ENCODE measurements at regions not wholly inside any gene's neighbourhood (a gene's known extent, or its start where the extent isn't known, plus 50 kb on each side); places are given as distances from the start of the nearest gene placed in this dataset.
A peak's percentile ranks its signal among the peaks of the same experiment; 100 is the strongest.
"Not testable (repeated sequence)": the region's sequence is repeated elsewhere in the genome, so short reads cannot be mapped to it uniquely, and the experiment has no call there.

DNA sequence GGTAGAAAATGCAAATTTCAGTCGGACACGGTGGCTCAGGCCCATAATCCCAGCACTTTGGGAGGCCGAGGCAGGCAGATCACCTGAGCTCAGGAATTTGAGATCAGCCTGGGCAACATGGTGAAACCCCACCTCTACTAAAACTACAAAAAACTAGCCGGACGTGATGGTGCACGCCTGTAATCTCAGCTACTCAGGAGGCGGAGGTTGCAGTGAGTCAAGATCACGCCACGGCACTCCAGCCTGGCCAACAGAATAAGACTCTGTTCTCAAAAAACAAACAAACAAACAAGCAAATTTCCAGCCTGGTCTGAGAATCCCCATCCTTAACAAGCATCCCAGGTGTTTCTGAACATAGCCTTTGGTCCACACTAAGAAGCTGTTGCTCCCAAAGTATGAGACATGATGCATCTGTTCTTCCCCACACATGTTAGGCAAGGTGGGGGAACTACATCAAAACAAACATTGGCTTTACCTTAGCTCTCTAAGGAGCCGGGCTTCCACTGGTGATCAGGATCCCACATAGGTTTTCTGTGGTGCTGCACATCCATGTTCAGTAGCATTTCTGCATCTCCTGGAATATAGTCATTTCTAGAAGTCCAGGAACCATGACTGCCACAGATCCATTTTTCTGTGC lies 92.5 kb upstream of the DMRT1 start:
- no peak for DNase-seq

DNA sequence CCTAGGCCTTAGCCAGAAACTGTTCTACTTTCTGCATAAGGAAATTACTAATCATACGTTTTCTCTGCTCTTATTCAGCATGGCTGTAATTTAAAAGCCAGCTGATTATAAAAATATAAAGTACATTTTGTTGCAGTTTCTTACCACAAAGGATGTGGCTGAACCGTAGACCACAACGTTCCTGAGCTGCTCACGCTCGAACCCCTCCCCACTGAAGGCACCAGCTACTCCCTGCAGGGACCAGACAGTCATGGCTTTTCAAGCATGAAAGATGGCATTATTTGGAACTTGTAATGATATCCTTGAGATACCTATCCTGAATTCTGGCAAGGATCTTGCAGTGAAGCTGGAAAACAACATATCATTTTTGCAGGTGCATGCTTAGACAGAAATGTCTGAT lies 91.8 kb upstream of the DMRT1 start:
- peak; percentile 23 for DNase-seq

DNA sequence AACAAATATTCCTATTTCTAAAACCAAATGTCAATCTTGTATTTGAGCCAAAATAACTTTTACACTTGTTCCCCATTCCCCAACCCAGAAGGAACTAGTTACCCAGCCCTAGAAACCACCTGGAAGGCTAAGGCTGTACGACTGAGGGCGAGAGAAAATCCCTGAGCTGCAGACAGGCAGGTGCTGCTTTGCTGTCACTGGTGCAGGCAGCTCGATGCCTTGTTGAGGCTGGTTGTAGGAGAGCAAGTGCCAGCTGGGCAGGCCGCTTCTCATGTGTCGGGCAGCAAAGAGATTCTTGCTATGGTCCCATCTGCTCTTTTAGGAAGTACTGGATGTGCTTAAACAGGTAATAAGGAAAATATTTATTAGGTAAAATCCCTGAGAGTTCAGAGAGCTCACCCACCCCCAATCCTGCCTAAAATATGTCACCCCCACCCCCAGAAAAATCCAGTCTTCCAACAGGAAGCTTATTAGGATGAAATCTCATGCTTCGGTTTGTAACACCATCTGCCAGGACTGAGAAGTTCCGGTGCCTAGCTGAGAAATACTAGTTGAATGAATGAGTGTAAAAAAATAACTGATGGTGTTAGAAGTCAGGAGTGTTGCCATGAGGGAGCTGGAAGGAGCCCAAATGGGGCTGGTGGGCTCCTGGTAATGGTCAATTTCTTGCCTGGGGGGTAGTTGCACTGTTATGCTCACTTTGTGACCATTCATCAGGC lies 91.1 kb upstream of the DMRT1 start:
- no peak for DNase-seq

DNA sequence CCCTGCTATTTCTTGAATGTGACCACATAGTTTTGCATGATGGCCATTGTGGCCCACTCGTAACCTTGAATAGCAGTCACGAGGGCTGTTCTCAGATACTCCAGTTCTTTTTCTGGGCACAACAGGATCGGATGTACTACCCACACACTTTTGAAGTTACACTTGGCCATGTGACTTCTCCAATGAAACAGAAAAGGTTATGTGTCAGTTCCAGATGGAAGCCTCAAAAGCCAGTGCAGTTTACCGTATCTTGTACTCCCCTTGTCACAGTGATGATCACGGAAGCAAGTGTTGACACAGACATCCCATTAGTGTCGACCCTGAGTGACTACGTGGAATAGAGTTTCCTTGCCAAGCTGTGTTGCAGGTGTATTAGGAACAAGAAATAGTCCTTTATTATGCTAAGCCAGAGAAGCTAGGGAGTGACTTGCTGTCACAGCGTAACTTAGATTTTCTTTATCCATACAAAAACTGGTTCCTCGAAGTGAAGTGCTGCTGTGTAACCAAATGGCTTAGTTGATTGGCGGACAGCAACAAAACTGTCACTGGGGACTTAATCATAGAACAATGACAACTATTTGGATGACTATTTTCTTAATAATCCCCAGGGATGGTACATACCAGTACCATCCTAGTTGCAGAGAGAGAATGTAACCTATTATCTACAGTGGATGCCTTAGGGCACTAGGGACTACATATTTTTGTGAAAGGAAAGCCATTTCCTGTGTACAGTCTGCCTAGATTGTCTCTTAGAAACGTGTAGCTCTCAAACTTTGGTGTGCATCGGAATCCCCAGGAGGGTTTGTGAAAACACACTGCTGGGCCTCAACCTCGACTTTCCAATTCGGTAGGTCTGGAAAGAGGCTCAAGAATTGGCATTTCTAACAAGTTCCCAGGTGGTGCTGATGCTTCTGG lies 90.1 kb upstream of the DMRT1 start:
- no peak for DNase-seq

DNA sequence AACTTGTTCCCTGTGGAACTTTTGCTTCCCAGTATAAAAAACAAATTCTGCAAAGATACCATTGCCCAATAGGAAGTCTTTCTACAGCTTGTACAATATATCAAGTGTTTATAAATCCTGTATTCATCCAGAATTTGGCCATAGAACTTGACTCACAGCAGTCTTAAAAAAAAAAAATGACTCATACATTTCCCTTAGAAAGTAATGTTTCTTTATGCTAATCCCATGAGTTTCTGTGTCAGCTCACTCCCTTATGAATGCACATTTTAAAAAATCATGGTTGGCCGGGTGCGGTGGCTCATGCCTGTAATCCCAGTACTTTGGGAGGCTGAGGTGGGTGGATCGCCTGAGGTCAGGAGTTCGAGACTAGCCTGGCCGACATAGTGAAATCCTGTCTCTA lies 89.3 kb upstream of the DMRT1 start:
- DNase-seq: no peak

DNA sequence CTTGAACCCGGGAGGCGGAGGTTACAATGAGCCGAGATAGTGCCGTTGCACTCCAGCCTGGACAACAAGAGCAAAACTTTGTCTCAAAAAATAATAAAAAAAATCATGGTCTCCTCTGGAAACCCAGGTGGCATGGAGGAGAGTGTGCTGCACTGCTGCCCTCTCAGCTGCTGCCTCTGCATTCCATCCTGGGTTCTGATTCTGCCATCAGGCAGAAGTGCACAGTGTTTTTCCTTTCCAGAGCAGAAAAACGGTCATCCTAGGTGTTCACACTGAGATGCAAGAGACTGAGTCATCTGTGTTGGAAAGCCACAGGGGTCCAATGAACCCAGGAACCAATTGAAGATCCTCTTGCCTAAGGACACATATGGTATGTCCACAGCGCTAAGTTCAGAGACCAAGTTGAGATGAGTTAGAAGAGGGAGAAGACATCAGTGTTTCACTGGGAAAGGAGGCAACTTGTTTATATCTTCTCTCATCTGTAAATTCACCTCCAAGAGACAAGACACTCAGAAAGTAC lies 88.8 kb upstream of the DMRT1 start:
- no peak for DNase-seq

DNA sequence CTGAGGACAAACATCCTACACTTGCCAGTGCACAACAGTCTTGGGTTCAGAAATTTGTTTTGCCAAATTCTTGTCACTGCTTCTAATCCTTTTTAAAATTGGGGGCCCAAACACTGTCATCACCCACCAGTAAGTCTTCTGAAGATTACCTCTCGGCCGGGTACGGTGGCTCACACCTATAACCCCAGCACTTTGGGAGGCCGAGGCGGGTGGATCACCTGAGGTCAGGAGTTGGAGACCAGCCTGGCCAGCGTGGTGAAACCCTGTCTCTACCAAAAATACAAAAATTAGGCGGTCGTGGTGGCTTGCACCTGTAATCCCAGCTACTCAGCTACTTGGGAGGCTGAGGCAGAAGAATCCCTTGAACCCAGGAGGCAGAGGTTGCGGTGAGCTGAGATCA lies 87.8 kb upstream of the DMRT1 start:
- not testable (repeated sequence) for DNase-seq

DNA sequence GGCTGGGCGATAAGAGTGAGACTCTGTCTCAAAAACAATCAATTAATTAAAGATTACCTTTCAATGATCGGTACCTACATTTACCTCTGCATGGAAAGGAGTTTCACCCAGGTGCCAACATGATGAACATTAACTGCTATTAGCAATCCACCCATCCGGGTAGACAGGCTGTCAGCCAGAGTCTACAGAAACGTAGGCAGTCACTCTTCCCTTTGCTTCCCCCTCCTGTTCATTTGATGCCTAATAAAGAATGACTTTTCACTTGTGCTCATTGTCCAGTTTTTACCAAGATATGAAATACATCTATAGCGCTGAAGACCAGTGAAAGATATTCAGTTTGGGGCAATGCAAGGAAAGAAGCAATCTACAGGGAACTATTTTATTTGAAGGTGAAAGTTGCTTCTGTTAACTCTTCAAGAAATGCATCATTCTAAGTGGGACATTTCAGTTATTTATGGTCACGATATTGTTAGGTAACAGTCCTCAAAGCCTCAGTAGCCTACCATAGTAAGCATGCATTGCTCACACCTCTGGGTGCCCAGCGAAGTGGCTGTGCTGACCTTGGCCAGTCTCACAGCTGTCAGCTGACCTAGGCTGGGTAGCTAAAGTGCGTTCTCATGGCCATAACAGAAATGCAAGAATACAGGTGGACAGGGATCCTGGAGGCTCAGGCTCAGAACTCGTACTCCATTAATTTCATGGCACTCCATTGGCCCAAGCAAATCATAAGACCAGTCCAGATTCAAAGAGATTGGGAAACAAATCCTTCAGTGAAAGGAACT lies 87.2 kb upstream of the DMRT1 start:
- no peak for DNase-seq

DNA sequence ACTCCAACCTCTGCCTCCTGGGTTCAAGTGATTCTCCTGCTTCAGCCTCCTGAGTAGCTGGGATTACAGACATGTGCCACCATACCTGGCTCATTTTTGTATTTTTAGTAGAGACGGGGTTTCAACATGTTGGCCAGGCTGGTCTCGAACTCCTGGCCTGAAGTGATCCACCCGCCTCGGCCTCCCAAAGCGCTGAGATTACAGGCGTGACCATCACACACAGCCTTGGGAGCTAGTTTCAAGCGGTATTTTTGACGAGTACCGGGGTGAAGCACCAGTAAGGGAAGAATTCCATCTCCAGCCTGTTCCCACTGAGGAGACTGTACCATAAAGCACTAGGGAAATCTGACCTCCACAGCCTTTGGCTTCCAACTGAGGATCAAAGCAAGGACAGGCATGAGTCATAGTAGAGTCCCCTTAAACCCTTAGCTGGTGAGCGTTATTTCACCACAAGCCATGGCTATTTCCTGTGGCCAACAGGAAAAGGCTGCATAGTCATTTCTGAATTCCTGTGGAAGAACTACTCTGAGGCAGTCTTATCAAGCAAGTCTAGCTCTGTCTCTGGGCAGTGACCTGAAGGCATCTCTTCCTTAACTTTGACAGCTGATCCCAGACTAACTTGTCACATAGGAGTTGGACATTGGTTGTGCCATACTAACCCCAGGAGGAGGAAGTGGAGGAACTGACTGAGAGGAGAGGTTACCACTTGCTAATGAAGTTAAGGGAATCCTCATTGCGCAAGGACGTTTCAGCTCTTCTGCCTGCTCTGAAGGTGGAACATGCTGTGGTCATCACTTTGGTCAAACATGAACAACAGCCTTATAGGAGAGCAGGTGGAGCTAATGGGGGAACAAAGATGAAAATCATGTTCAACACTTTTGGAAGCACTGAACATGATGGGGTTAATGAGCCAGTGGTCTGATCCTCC lies 85.8 kb upstream of the DMRT1 start:
- DNase-seq: no peak

DNA sequence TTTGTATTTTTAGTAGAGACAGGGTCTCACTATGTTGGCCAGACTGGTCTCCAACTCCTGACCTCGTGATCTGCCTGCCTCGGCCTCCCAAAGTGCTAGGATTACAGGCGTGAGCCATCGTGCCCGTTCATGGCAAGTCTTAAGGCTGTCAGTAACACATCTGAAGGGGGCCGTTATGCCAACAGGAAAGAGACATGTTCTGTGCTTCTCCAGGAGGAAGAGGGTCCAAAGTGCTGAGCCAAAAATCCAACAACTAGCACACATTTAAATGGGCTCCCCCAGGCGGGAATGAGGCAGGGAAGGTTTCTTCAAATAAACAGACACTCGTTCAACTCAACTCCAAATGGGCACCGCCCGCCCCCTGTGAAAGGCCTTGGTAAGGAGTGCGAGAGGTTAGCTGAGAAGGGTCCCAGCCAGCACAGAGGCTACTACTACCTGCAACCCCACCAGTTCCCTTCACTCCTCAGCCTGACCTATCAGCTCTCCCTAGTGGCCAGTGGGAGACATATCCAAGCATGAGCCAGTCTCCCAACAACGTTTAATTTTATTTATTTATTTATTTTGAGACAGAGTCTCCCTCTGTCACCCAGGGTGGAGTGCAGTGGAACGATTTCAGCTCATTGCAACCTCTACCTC lies 84.1 kb upstream of the DMRT1 start:
- DNase-seq: peak; percentile 9

DNA sequence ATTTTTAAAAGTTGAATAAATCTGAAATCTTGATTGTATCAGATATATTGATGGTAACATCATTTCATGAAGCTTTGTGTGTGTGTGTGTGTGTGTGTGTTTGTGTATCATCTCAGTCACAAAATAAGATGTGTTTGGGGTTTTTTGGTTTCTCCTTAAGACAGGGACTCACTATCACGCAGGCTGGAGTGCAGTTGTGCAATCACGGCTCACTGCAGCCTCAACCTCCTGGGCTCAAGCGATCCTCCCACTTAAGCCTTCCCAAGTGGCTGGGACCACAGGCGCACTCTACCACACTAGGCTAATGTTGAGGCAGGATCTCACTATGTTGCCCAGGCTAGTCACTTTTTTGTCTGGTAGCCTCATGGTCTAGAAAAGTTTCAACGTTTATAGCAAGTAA lies 83.4 kb upstream of the DMRT1 start:
- DNase-seq: no peak

DNA sequence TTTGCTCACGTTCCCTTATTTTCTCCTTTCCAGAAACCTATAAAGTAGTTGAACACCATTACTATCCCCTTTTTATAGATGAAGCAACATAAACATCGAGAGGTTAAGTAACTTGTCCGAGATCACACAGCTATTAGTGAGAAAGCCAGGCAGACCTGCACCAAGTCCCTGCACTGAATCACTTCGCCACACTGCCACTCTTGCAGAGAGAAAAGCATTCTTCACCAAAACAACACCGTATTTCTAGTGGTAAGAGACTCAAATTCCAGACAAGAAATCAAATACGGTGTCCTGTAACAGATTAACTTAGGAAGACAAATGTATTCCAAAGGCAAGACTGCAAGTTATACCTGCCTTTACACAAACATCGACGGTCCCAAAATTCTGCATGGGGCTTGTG lies 82.0 kb upstream of the DMRT1 start:
- no peak for DNase-seq

DNA sequence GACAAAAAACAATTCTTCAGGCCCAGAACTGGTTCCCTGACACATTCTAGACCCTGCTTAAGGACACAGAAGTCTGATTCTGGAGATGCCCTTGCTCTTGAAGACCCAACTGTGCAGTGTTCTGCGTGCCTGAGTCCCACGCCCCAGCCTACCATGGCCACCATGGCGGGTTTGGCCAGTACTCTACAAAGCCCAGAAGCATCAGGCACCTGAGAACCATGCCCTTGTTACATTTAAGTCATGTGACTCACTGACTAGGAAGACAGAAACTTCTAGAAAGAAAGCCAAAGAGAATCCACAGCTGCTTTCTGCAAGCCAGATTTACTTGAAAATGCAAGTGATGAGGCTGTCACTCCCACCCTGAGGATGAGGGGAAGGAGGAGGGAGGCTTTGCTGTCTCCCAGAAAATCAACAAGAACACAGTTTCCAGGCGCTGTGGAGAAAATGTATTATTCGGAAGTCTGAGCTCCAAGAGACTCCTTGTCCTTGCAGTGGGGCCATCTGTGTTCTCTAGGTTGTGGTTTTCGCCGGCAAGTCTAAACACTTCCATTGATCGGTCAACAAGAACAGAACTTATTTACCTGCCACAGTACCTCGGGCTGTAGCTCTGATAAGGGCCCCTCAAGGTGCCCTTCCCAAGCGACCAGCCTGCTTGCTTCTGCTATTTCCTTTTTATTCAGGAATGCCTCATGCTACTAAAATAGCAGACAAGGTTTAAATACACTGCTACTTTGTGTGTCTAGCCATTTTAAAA lies 81.3 kb upstream of the DMRT1 start:
- no peak for DNase-seq

DNA sequence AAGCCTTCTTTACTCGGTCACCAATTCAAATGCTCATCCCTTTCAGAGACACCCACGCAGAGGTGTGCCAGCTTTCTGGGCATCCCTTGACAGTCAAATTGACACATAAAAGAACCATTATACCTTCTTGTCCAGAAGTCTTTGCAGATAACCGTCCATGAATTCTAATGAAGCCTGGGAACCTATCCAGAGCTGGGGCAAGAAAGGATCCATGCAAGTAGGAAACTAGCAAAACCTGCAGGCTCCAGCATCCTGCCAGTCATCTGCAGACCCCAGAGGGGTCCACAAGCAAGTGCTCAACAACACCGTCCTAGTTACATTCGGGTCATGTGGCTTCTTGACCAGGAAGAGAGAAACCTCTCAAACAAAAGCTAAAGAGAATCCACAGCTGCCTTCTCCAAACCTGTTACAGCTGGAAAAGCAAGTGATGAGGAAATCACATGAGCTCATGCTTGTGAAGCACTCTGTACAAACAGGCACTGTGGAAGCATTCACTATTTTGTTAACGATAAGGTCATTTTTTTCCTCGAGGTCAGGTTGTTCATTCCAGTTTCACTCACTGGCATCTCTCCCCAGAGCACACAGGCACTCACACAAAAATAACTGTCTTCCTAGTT lies 80.2 kb upstream of the DMRT1 start:
- DNase-seq: no peak

DNA sequence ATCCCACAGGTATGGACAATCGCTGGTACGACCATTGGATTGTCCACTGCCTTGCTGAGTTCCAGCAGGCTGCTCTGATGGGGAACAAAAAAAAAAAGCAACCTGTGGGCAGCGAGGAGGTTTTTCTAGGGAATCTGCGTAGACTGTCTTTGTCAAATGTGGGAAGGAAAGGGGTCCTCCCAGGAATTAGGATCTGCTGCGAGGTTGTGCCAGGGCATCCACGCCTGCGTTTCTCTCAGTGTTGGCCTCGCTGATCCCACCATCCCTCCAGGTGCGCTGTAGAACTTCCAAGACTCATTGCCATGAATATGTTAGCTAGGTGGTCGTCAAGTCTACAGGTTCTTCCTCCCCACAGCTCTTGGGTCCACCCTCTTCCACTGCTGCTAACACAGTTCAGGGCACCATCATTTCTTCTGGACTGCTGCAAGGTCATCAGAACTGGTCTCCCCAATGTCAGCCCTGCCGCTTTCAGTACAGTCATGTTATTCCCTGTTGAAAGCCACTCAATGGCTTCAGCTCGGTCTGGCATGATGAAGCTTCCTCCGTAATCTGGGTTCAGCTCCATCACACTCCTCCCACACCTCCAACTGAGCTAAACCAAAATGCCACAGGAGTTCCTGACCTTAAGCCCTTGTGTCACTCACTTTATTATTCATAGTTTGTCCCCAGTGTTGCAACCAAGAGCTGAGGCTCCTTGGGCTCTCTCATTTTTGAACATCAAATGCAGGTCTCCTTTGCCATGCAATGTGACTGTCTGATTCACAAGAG lies 79.5 kb upstream of the DMRT1 start:
- no peak for DNase-seq

DNA sequence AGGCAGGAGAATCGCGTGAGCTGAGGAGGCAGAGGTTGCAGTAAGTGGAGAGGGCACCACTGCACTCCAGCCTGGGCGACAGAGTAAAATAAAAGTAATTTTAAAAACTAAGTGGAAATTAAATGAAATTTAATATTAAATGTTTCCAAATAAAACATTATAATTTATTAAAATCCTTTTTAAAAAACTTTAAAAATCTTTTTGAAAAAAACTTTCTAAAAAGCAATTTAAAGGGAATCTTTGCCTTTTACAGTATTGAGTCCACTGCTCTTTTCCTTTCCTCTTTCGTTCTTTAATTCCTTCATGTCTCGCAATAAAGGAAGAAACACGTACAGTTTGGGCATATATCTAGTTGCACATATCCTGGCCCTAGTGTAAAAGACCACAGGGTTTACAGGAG lies 77.8 kb upstream of the DMRT1 start:
- DNase-seq: no peak

DNA sequence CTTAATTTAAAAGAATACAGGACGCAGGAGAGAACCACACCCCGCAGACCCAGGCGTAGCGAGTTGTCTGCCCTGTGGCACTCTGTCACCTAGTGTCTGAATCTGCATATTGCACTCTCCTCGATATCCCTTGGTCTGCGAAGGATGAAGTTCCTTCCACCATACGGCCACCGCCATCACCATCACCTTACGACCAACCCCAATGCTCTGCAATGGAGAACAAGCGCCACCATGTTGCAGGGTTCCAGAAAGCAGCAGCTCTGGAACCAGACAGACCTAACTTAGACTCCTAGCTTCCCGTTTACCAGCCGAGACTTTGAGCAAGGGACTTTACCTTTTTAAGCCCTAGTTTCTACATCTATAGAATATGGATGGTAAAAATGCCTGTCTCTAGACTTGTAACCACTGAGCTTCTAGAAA lies 77.4 kb upstream of the DMRT1 start:
- DNase-seq: peak; percentile 25

DNA sequence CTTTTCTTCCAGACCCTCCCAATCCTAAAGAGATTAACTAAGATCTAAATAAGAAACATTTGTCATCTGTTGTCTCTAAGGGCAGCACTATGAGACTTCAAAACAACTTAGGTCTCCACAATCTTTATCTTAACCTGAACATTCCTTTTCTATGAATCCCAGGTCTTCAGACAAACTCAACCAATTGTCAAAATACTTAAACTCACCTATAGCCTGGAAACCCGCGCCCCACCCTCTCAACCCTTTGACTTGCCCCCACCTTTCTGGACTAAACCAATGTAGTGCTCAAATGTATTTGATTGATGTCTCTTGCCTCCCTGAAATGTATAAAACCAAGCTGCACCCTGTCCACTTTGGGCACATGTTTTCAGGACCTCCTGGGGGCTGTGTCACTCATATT lies 76.5 kb upstream of the DMRT1 start:
- no peak for DNase-seq

DNA sequence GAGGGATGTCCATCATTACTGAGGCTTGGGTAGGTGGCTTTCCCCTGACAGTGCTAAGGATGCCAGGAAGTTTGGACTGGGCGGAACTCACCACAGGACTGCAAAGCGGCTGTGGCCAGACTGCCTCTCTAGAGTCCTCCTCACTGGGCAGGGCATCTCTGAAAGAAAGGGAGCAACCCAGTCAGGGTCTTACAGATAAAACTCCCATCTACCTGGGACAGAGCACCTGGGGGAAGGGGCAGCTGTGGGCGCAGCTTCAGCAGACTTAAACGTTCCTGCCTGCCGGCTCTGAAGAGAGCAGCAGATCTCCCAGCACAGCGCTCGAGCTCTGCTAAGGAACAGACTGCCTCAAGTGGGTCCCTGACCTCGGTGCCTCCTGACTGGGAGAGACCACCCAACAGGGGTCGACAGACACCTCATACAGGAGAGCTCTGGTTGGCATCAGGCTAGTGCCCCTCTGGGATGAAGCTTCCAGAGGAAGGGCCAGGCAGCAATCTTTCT lies 74.4 kb upstream of the DMRT1 start:
- not testable (repeated sequence) for DNase-seq

Measured in CD4-positive, alpha-beta T cell treated with Interleukin-12 subunit alpha and Interleukin-12 subunit beta, for 1 hour (primary cell).